ENCODE measurements at regions not wholly inside any gene's neighbourhood (a gene's known extent, or its start where the extent isn't known, plus 50 kb on each side); places are given as distances from the start of the nearest gene placed in this dataset.

- Histone ChIP-seq H3K9ac (ENCODE audit: low read length) (no peak overlapping the region), H3K36me3 (ENCODE audit: control insufficient read depth, insufficient read depth, low read length, severe bottlenecking) (no peaks in the 10 kb centered on the region), H3K4me3 (ENCODE audit: low read length) (no peak overlapping the region), H3K4me1 (ENCODE audit: control insufficient read depth, insufficient read depth, low read length) (no peaks in the 10 kb centered on the region), H3K27me3 (replicated peaks; ENCODE audit: control insufficient read depth, insufficient read depth, low read length) (no peaks in the 10 kb centered on the region), H3K9me3 (ENCODE audit: control insufficient read depth, low read length) (no peaks in the 10 kb centered on the region)
- DNase-seq (ENCODE audit: low read depth), result no peak
Observed at GRCh38 chr6:139494376-139494990, 120.0 kb upstream of the CITED2 start.

- no peak for DNase-seq (ENCODE audit: low read depth)
- H3K9ac ChIP-seq (ENCODE audit: low read length), result no peak overlapping the region
- no peaks in the 10 kb centered on the region for H3K27me3 ChIP-seq (replicated peaks; ENCODE audit: control insufficient read depth, insufficient read depth, low read length)
- H3K4me3 ChIP-seq (ENCODE audit: low read length), result no peak overlapping the region
- H3K36me3 ChIP-seq (ENCODE audit: control insufficient read depth, insufficient read depth, low read length, severe bottlenecking), result no peaks in the 10 kb centered on the region
- H3K9me3 ChIP-seq (ENCODE audit: control insufficient read depth, low read length), result no peaks in the 10 kb centered on the region
- no peaks in the 10 kb centered on the region for H3K4me1 ChIP-seq (ENCODE audit: control insufficient read depth, insufficient read depth, low read length)
Observed at GRCh38 chr6:139490482-139490881, 116.0 kb upstream of the CITED2 start.

GRCh38 chr6:139486476-139486799 is 112.0 kb upstream of the CITED2 start:
- Histone ChIP-seq H3K27me3 (replicated peaks; ENCODE audit: control insufficient read depth, insufficient read depth, low read length) (no peaks in the 10 kb centered on the region), H3K4me1 (ENCODE audit: control insufficient read depth, insufficient read depth, low read length) (peaks cover 5% of the 10 kb centered on the region), H3K9me3 (ENCODE audit: control insufficient read depth, low read length) (no peaks in the 10 kb centered on the region), H3K4me3 (ENCODE audit: low read length) (no peak overlapping the region), H3K9ac (ENCODE audit: low read length) (no peak overlapping the region), H3K36me3 (ENCODE audit: control insufficient read depth, insufficient read depth, low read length, severe bottlenecking) (no peaks in the 10 kb centered on the region)
- no peak for DNase-seq (ENCODE audit: low read depth)

- no peak for DNase-seq (ENCODE audit: low read depth)
- no peaks in the 10 kb centered on the region for H3K9me3 ChIP-seq (ENCODE audit: control insufficient read depth, low read length)
- no peak overlapping the region for H3K9ac ChIP-seq (ENCODE audit: low read length)
Observed at GRCh38 chr6:139485742-139486475, 111.5 kb upstream of the CITED2 start.

GRCh38 chr6:139485185-139485584 is 110.7 kb upstream of the CITED2 start:
- no peak for DNase-seq (ENCODE audit: low read depth)
- H3K4me1 ChIP-seq (ENCODE audit: control insufficient read depth, insufficient read depth, low read length), result peaks cover 5% of the 10 kb centered on the region
- no peaks in the 10 kb centered on the region for H3K27me3 ChIP-seq (replicated peaks; ENCODE audit: control insufficient read depth, insufficient read depth, low read length)
- H3K9me3 ChIP-seq (ENCODE audit: control insufficient read depth, low read length), result no peaks in the 10 kb centered on the region
- H3K36me3 ChIP-seq (ENCODE audit: control insufficient read depth, insufficient read depth, low read length, severe bottlenecking), result no peaks in the 10 kb centered on the region
- no peak overlapping the region for H3K4me3 ChIP-seq (ENCODE audit: low read length)
- H3K9ac ChIP-seq (ENCODE audit: low read length), result no peak overlapping the region

More at GRCh38 chr6:139485742-139486475, 111.5 kb upstream of the CITED2 start:
- Histone ChIP-seq H3K36me3 (ENCODE audit: control insufficient read depth, insufficient read depth, low read length, severe bottlenecking) (no peaks in the 10 kb centered on the region), H3K4me3 (ENCODE audit: low read length) (no peak overlapping the region), H3K27me3 (replicated peaks; ENCODE audit: control insufficient read depth, insufficient read depth, low read length) (no peaks in the 10 kb centered on the region), H3K4me1 (ENCODE audit: control insufficient read depth, insufficient read depth, low read length) (peaks cover 5% of the 10 kb centered on the region)

- Histone ChIP-seq H3K27me3 (replicated peaks; ENCODE audit: control insufficient read depth, insufficient read depth, low read length) (no peaks in the 10 kb centered on the region), H3K9ac (ENCODE audit: low read length) (no peak overlapping the region), H3K9me3 (ENCODE audit: control insufficient read depth, low read length) (no peaks in the 10 kb centered on the region), H3K36me3 (ENCODE audit: control insufficient read depth, insufficient read depth, low read length, severe bottlenecking) (no peaks in the 10 kb centered on the region), H3K4me1 (ENCODE audit: control insufficient read depth, insufficient read depth, low read length) (peaks cover 5% of the 10 kb centered on the region), H3K4me3 (ENCODE audit: low read length) (no peak overlapping the region)
- no peak for DNase-seq (ENCODE audit: low read depth)
Observed at GRCh38 chr6:139483079-139483478, 108.6 kb upstream of the CITED2 start.

- Histone ChIP-seq H3K4me1 (ENCODE audit: control insufficient read depth, insufficient read depth, low read length) (peaks cover 5% of the 10 kb centered on the region), H3K27me3 (replicated peaks; ENCODE audit: control insufficient read depth, insufficient read depth, low read length) (no peaks in the 10 kb centered on the region), H3K36me3 (ENCODE audit: control insufficient read depth, insufficient read depth, low read length, severe bottlenecking) (no peaks in the 10 kb centered on the region), H3K4me3 (ENCODE audit: low read length) (no peak overlapping the region), H3K9ac (ENCODE audit: low read length) (no peak overlapping the region), H3K9me3 (ENCODE audit: control insufficient read depth, low read length) (no peaks in the 10 kb centered on the region)
- no peak for DNase-seq (ENCODE audit: low read depth)
Observed at GRCh38 chr6:139482287-139482686, 107.8 kb upstream of the CITED2 start.

GRCh38 chr6:139480356-139481165 is 106.1 kb upstream of the CITED2 start:
- Histone ChIP-seq H3K27me3 (replicated peaks; ENCODE audit: control insufficient read depth, insufficient read depth, low read length) (no peaks in the 10 kb centered on the region), H3K9me3 (ENCODE audit: control insufficient read depth, low read length) (no peaks in the 10 kb centered on the region), H3K36me3 (ENCODE audit: control insufficient read depth, insufficient read depth, low read length, severe bottlenecking) (no peaks in the 10 kb centered on the region), H3K4me3 (ENCODE audit: low read length) (no peak overlapping the region), H3K4me1 (ENCODE audit: control insufficient read depth, insufficient read depth, low read length) (peaks cover 6% of the 10 kb centered on the region), H3K9ac (ENCODE audit: low read length) (no peak overlapping the region)
- no peak for DNase-seq (ENCODE audit: low read depth)

- Histone ChIP-seq H3K9ac (ENCODE audit: low read length) (no peak overlapping the region), H3K36me3 (ENCODE audit: control insufficient read depth, insufficient read depth, low read length, severe bottlenecking) (no peaks in the 10 kb centered on the region), H3K27me3 (replicated peaks; ENCODE audit: control insufficient read depth, insufficient read depth, low read length) (no peaks in the 10 kb centered on the region), H3K4me1 (ENCODE audit: control insufficient read depth, insufficient read depth, low read length) (peaks cover 15% of the 10 kb centered on the region), H3K9me3 (ENCODE audit: control insufficient read depth, low read length) (no peaks in the 10 kb centered on the region), H3K4me3 (ENCODE audit: low read length) (no peak overlapping the region)
- DNase-seq (ENCODE audit: low read depth), result no peak
Observed at GRCh38 chr6:139479433-139480222, 105.2 kb upstream of the CITED2 start.

GRCh38 chr6:139475646-139476045 is 101.2 kb upstream of the CITED2 start:
- H3K9me3 ChIP-seq (ENCODE audit: control insufficient read depth, low read length), result no peaks in the 10 kb centered on the region
- no peaks in the 10 kb centered on the region for H3K36me3 ChIP-seq (ENCODE audit: control insufficient read depth, insufficient read depth, low read length, severe bottlenecking)
- no peaks in the 10 kb centered on the region for H3K27me3 ChIP-seq (replicated peaks; ENCODE audit: control insufficient read depth, insufficient read depth, low read length)
- H3K4me1 ChIP-seq (ENCODE audit: control insufficient read depth, insufficient read depth, low read length), result peaks cover 34% of the 10 kb centered on the region
- DNase-seq (ENCODE audit: low read depth), result no peak
- H3K9ac ChIP-seq (ENCODE audit: low read length), result no peak overlapping the region
- no peak overlapping the region for H3K4me3 ChIP-seq (ENCODE audit: low read length)

- Histone ChIP-seq H3K36me3 (ENCODE audit: control insufficient read depth, insufficient read depth, low read length, severe bottlenecking) (no peaks in the 10 kb centered on the region), H3K4me1 (ENCODE audit: control insufficient read depth, insufficient read depth, low read length) (peaks cover 34% of the 10 kb centered on the region), H3K27me3 (replicated peaks; ENCODE audit: control insufficient read depth, insufficient read depth, low read length) (no peaks in the 10 kb centered on the region), H3K9ac (ENCODE audit: low read length) (no peak overlapping the region), H3K9me3 (ENCODE audit: control insufficient read depth, low read length) (no peaks in the 10 kb centered on the region), H3K4me3 (ENCODE audit: low read length) (no peak overlapping the region)
- no peak for DNase-seq (ENCODE audit: low read depth)
Observed at GRCh38 chr6:139475241-139475640, 100.8 kb upstream of the CITED2 start.

All from adipocyte (in vitro differentiated cells).